HepG2 (cell line): ENCODE measurements at regions not wholly inside any gene's neighbourhood (a gene's known extent, or its start where the extent isn't known, plus 50 kb on each side); places are given as distances from the start of the nearest gene placed in this dataset.
"Not testable (repeated sequence)": the region's sequence is repeated elsewhere in the genome, so short reads cannot be mapped to it uniquely, and the experiment has no call there.

ENCODE experiments used
- ATAC-seq: fragments of 200-7000 bp; cut with Tn5 transposase; 3 replicates; pipeline ENCODE4 v1.9.1; 2020; ENCODE audit warnings: mild to moderate bottlenecking, moderate library complexity
- BruUV-seq: library from RNA; stranded (reverse); fragments of 400-500 nt; replicated peaks from 2 replicates; lab custom pipeline; 2021; lab: Mats Ljungman, UMichigan
- CTCF ChIA-PET: fragments of 300-600 bp; formaldehyde crosslinking; extraction: SDS; loops from one replicate; lab custom pipeline; 2021; ENCODE audit warnings: low total read pairs, inconsistent platforms, low intra/inter-chr PET ratio; lab: Yijun Ruan, JAX
- POLR2A ChIA-PET: fragments of 350-600 bp; sonication (Branson Sonifier 250); formaldehyde crosslinking; loops from one replicate; lab custom pipeline; 2020; ENCODE audit warnings: antibody characterized with exemption, inconsistent platforms; lab: Yijun Ruan, JAX
- DNase-seq: peaks from one replicate; pipeline ENCODE4 v3.0.0-alpha.2; 2015; ENCODE audit warnings: low spot score
- FAIRE-seq: peaks from 3 replicates; lab custom pipeline; 2011; peaks lifted over from hg19 to GRCh38; lab: Jason Lieb, UNC
- H2AFZ ChIP-seq: one replicate; pipeline ENCODE4 v1.6.1; 2011; ENCODE audit warnings: low read length, inconsistent platforms
- H3K27ac ChIP-seq: fragments of 300-600 bp; 3 replicates; pipeline ENCODE4 v1.8.0; 2011; ENCODE audit warnings: mixed run types, mild to moderate bottlenecking, mixed read lengths, low read length, inconsistent platforms; ENCODE audit not compliant: insufficient read depth; ENCODE audit errors: extremely low read length
- H3K27me3 ChIP-seq, 2 experiments: fragments of 200-600 bp in 1 of 2; 2 replicates in 1 of 2; 3 replicates in 1 of 2; pipeline versions ENCODE4 v1.6.0 to v1.8.0; 2011; ENCODE audit warnings: low read length in 2 of 2, mild to moderate bottlenecking in 2 of 2, moderate library complexity in 2 of 2, inconsistent platforms in 1 of 2; ENCODE audit not compliant: insufficient read depth in 2 of 2, control insufficient read depth in 1 of 2
- H3K36me3 ChIP-seq, 2 experiments: fragments of 200-600 bp in 1 of 2; replicated peaks in 1 of 2; 2 replicates in 1 of 2; 3 replicates in 1 of 2; pipeline versions ENCODE4 v1.5.1 to v1.8.0; 2011; ENCODE audit warnings: low read length in 2 of 2, inconsistent platforms in 1 of 2; ENCODE audit not compliant: insufficient read depth in 2 of 2, control insufficient read depth in 1 of 2
- H3K4me1 ChIP-seq: 2 replicates; pipeline ENCODE4 v1.5.1; 2012; ENCODE audit warnings: low read length, inconsistent platforms; ENCODE audit not compliant: insufficient read depth
- H3K4me2 ChIP-seq: 2 replicates; pipeline ENCODE4 v1.6.0; 2011; ENCODE audit warnings: low read depth, low read length, inconsistent platforms
- H3K4me3 ChIP-seq, 3 experiments: fragments of 200-600 bp in 1 of 3; sonication (generic), shearing (Covaris generic) in 1 of 3; replicated peaks in 1 of 3; 2 replicates each; pipeline ENCODE4 v1.5.1; 2011 to 2016; ENCODE audit warnings: low read length in 3 of 3, inconsistent platforms in 2 of 3, low read depth in 2 of 3, mild to moderate bottlenecking in 2 of 3, control low read depth in 1 of 3, mixed read lengths in 1 of 3; ENCODE audit not compliant: insufficient read depth in 1 of 3
- H3K79me2 ChIP-seq: one replicate; pipeline ENCODE4 v1.6.1; 2011; ENCODE audit warnings: low read length, inconsistent platforms; ENCODE audit not compliant: insufficient read depth
- H3K9ac ChIP-seq: 2 replicates; pipeline ENCODE4 v1.6.0; 2011; ENCODE audit warnings: mild to moderate bottlenecking, low read depth, low read length, inconsistent platforms; ENCODE audit not compliant: insufficient read depth
- H3K9me3 ChIP-seq: 2 replicates; pipeline ENCODE4 v1.5.1; 2012; ENCODE audit warnings: mild to moderate bottlenecking, low read length
- H4K20me1 ChIP-seq: 2 replicates; pipeline ENCODE4 v1.6.0; 2011; ENCODE audit warnings: inconsistent platforms, mild to moderate bottlenecking, low read length, moderate library complexity; ENCODE audit not compliant: insufficient read depth
- WGBS: methylation state at CpG from one replicate; pipeline ENCODE4 v1.1.6; 2017; ENCODE audit warnings: low lambda C conversion rate; 5-methylcytosine and 5-hydroxymethylcytosine counted together
- in situ Hi-C: cut with HindIII; loops from 2 replicates; pipeline ENCODE4 v1.10.0; 2017; ENCODE audit warnings: low pct_unique_long_range_greater_than_20kb; ENCODE audit not compliant: extremely low pct_ligation_motif_present
- intact Hi-C: fragments of 100-400 bp; cut with micrococcal nuclease; formaldehyde crosslinking; loops from one replicate; pipeline ENCODE4 v1.10.0; 2022; ENCODE audit not compliant: unreplicated experiment

- POLR2A ChIA-PET, DNase-seq, H3K27me3 ChIP-seq, H3K4me1 ChIP-seq, H3K79me2 ChIP-seq, H3K36me3 ChIP-seq, BruUV-seq, in situ Hi-C loops, H2AFZ ChIP-seq, H3K27ac ChIP-seq, ATAC-seq, H3K9ac ChIP-seq, H4K20me1 ChIP-seq, intact Hi-C loops, FAIRE-seq, H3K4me2 ChIP-seq, H3K4me3 ChIP-seq, CTCF ChIA-PET, H3K9me3 ChIP-seq: not testable (repeated sequence)
- WGBS, result no CpG with 5 or more reads among the region's 4 CpGs
Observed at GRCh38 chr15:21759401-21760165, 118.0 kb downstream of the POTEB start.

GRCh38 chr15:21753838-21754237 lies 123.7 kb downstream of the POTEB start:
- DNase-seq, intact Hi-C loops, H3K9me3 ChIP-seq, H3K27me3 ChIP-seq, H3K4me1 ChIP-seq, H3K9ac ChIP-seq, FAIRE-seq, in situ Hi-C loops, H3K79me2 ChIP-seq, H4K20me1 ChIP-seq, ATAC-seq, H3K4me3 ChIP-seq, H3K36me3 ChIP-seq, CTCF ChIA-PET, H3K27ac ChIP-seq, H3K4me2 ChIP-seq, POLR2A ChIA-PET, BruUV-seq, H2AFZ ChIP-seq: not testable (repeated sequence)
- no CpG with 5 or more reads among the region's 2 CpGs for WGBS

- BruUV-seq, POLR2A ChIA-PET: not testable (repeated sequence)
Observed at GRCh38 chr15:21752124-21752957, 125.2 kb downstream of the POTEB start.

GRCh38 chr15:21749173-21749572 lies 128.4 kb downstream of the POTEB start:
- H3K9ac ChIP-seq, H3K4me3 ChIP-seq, FAIRE-seq, H2AFZ ChIP-seq, H3K36me3 ChIP-seq, H3K27ac ChIP-seq, H3K79me2 ChIP-seq, H3K27me3 ChIP-seq, ATAC-seq, H4K20me1 ChIP-seq, POLR2A ChIA-PET, CTCF ChIA-PET, H3K9me3 ChIP-seq, BruUV-seq, in situ Hi-C loops, DNase-seq, intact Hi-C loops, H3K4me1 ChIP-seq, H3K4me2 ChIP-seq: not testable (repeated sequence)
- 28% methylated on average over 3 of the region's 5 CpGs for WGBS

More at GRCh38 chr15:21752124-21752957, 125.2 kb downstream of the POTEB start:
- H4K20me1 ChIP-seq, H3K4me2 ChIP-seq, H3K4me3 ChIP-seq, intact Hi-C loops, H3K4me1 ChIP-seq, H3K9me3 ChIP-seq, H3K27me3 ChIP-seq, H2AFZ ChIP-seq, H3K27ac ChIP-seq, ATAC-seq, FAIRE-seq, CTCF ChIA-PET, H3K9ac ChIP-seq, in situ Hi-C loops, DNase-seq, H3K36me3 ChIP-seq, H3K79me2 ChIP-seq: not testable (repeated sequence)
- WGBS, result no CpG with 5 or more reads among the region's 9 CpGs
